HPDE6-E6E7 (cell line): ENCODE measurements at regions not wholly inside any gene's neighbourhood (a gene's known extent, or its start where the extent isn't known, plus 50 kb on each side); places are given as distances from the start of the nearest gene placed in this dataset.
"Not testable (repeated sequence)": the region's sequence is repeated elsewhere in the genome, so short reads cannot be mapped to it uniquely, and the experiment has no call there.

Experiments used
- DNase-seq: peaks from one replicate; pipeline ENCODE4 v3.0.0; 2011; ENCODE audit warnings: missing footprints; ENCODE audit errors: extremely low spot score

DNA sequence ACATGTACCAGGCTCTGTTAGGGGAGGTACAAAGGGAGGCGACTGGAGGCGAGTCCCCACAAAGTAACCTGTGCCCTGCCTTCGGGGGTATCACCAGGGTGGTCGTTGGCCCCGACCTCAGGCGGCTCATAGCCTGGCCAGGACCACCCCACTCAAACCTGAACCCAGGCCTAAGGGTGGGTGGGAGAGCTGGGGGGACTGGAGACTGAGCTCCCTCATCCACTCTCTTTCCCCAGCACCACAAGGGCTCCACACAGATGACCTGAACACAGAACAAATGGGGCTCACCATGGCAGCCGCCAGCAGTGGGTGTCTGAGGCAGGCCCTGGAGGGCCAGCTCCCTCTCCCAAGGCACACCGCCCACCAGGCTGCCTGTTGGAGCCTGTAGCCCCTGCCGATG, 120.6 kb upstream of the TNRC6C start:
- DNase-seq = no peak

DNA sequence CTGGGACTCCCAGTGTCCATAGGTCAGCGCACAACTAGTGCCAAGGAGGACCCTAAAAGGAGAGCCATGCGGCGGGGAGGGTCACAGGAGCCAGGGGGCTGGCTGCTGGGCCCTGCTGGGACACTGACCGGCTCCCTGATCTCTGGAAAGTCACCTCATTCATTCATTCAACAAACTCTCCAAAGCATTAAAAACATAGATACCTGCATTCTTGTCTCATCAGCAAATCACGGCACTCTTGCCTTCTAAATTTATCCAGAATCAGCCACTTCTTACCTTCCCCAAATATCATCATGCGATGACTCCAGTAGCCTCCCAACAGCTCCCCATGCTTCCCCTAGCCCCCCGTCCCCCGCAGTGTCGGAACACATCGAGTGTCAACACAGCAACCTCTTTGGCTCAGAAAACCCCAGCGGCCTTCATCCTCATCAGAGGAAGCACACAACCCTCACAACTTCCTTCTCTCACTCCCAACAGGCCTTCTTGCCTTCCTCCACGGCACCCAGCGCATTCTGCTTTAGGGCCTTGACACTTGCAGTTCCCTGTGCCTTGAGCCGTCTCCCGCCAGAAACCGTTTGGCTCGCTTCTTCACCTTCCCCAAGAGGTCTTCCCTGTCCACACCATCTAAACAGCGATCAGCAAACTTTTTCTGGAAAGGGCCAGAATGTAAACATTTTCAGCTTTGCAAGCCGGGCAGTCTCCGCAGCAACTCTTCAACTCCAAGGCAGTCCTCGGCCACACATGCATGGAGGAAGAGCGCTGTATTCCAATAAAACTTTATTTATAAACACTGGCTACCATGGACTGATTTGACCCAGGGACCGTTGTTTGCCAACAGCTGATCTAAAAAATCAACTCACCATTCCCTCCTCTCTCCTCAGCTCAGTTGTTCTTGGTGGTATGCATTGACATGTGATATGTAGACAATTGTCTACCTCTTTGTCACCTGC, 119.5 kb upstream of the TNRC6C start:
- DNase-seq = no peak

DNA sequence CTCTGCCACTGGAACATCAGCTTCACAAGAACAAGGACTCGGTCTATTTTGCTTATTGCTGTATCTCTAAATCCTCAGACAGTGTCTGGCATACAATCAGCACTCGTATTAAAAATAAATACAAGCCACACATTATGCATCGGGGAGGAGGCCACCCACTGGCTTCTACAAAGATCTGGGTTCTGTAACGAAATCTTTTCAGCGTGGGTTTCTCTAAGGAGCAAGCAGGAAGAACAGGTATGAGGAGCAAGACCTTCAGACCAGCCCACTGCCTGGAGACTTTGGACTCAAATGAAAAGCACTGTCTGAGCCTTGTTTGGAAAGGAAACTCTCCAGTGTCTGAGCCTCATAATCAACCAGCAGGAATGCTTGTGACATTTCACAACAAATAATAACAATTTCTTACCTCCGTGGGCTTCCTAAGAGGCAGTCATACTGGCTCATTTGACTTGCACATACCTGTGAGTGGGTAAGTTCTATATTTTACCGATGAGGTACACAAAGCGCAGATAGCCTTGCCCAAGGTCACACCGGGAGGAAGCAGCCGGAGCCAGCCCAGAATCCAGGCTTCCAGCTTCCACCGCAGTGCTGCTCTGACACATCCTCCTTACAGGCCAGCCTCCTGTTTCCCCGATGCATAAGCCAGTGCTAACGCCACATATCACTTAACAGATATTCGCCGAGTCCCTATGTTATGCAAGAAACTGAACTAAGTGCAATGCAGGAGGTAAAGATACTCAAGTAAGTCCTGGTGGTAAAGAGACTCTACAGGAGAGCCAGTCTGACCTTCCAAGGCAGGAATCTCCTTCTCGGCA, 118.6 kb upstream of the TNRC6C start:
- DNase-seq = no peak

DNA sequence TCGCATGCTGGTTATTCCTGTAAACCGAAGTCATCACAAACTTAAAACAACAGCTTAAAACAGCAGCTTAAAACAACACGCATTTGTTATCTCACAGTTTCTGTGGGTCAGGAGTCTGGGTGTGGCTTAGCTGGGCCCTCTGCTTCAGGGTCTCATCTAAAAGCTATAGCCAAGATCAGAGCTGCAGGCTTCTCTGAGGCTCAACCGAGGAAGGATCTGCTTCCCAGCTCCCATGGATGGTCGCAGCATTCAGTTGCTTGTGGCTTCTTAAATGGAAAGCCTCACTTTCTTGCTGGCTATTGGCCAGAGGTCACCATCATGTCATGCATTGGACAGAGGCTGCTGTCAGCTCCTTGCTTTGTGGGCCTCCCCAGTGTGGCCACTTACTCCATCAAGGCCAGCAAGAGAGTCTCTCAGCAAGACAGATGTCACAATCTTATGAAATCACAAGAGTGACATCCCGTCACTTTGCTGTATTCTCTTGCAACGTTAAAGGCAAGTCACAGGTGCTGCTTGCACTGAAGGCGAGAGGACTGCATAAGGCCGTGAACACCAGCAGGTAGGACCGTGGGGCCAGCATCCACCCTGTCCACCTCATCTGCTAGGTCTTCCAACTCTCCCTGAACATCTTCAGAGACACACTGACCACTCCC, 117.9 kb upstream of the TNRC6C start:
- no peak for DNase-seq

DNA sequence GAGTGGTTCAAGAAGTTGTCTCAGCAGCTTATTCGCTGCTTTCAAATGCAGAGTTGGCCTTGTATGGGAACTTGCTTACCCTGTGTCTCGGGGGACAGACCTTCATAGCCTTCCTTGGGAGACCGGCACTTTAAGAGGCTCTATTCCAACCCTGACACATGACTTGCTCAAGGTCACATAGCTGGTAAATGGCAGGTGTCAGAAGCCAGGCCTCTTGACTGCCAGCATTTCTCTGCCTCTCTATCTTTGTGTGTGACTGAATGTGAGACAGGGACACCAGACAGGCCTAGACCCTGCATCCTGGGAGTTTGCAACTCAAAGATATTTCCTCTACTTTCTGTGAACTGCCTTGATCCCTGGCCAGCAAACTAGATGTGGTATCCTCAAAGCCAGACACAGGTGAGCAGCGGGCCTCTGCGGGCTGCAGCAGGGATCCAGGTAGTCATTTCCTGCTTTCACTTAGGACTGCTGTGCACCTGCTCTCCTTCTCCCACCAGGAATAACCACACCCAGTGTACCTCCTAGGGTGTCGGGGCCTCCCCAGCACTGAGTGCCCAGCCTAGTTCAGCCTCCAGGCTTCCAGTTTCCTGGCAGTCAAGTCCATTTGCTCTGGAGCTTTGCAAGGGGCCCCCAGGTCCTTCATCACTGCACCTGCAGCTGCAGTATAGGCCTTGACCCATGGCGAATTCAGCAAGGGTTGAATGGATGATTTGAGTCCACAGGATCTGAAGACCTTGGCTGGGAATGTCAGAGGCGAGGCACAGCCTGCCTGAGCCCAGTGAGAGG, 116.6 kb upstream of the TNRC6C start:
- no peak for DNase-seq

DNA sequence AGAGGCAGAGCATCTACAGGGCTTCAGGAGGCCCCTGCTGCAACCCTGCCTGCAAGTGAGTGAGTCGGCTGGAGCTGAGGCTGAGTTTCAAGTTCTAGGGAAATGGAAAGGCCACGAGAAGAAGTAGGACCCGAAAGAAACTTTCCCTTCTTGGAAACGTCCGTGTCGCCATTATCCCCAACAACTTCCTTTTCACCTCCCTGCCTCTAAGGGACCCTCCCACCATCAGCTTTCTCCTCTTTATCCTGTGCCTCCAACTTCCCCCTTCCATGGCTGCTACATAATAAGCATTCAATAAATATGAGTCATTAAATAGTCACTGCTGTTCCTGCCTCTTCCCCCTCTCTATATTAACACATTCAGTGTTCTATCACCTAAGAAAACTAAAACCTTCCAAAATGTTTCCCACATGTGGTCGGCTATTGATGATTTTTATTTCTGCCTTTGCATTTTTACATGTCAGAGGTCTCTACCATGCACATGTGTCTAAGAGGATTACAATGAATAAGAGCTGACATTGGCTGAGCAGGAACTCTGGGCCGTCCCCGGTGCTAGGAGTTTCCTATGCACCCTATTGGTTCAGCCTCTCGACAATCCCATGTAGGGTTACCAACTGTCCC, 115.9 kb upstream of the TNRC6C start:
- peak; percentile 25 for DNase-seq

DNA sequence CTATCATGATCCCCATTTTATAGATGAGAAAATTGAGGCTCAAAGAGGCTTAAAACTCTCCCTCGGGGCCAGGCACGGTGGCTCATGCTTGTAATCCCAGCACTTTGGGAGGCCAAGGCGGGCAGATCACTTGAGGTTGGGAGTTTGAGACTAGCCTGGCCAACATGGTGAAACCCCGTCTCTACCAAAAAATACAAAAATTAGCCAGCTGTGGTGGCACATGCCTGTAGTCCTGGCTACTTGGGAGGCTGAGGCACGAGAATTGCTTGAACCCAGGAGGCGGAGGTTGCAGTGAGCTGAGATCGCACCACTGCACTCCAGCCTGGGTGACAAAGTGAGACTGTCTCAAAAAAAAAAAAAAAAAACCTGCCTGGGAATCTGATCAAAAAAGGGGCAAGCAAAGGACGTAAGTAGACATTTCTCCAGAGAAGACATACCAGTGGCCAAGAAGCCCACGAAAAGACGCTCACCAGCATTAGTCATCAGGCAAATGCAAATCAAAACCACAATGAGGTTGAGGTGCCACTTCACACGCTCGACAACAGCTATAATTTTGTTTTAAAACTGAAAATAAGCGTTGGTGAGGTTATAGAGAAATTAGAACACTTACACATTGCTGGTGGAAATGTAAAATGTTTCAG, 115.1 kb upstream of the TNRC6C start:
- not testable (repeated sequence) for DNase-seq

DNA sequence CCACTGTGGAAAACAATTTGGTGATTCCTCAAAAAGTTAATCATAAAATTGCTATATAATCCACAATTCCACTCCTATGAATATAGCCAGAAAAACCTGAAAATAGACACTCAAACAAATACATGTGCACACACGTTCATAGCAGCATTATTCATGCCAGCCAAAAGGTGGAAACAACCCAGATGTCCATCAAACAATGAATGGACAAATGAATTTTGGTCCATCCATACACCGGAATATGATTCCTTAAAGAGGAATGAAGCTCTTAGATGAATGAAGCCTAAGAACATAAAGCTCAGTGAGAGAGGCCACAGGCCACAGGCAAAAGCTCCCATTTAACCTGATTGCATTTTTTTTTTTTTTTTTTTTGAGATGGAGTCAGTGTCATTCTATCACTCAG, 114.6 kb upstream of the TNRC6C start:
- DNase-seq = no peak

DNA sequence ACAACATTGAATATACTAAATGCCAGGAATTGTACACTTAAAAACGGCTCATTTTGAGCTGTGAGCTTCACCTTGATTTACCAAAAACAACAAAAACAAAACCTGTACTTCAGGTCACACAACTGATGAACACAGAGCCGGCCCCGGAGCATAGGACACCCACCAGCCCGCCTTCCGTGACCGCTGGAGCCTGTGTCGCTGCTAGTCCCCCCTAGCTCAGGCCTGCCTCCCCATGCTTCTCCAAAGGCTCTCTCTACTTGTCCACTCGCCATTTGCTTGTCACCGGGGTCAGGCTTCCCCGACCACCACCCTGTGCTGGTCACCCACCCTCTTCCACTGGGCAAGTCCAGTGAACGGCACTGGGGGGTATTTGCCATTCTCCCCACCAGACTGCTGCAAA, 113.8 kb upstream of the TNRC6C start:
- no peak for DNase-seq

DNA sequence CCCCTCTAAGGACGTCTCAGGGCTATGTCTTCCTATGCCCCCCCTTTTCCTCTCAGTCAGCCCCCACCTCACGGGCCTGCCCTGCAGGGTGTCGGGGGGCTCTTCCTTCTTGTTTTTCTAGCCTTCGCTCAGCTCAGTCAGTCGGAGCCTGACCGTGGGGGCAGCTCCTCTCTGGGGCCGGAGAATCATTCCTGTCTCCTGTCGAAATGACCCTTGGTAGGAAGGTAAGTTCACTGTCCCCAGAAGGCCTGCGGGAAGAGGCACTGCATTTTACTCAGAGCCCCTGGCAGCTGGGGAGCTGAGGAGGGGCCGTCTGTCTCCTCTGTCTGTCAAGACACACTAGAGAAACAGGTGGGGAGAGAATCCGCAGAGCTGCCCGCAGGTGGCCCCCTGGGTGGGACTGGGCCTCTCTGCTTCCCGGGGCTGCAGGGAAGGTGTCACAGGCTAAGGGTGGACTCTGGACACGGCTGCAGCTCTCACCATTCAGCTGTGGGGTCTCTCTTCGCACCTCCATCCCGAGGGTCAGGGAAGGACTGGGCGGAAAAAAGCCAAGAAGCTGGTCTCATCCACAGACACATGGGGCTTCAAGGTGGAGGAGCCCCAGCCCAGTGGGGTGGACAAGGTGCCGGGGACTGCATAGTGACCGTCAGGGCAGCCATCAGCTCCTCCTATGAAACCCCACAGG, 112.8 kb upstream of the TNRC6C start:
- DNase-seq = no peak

DNA sequence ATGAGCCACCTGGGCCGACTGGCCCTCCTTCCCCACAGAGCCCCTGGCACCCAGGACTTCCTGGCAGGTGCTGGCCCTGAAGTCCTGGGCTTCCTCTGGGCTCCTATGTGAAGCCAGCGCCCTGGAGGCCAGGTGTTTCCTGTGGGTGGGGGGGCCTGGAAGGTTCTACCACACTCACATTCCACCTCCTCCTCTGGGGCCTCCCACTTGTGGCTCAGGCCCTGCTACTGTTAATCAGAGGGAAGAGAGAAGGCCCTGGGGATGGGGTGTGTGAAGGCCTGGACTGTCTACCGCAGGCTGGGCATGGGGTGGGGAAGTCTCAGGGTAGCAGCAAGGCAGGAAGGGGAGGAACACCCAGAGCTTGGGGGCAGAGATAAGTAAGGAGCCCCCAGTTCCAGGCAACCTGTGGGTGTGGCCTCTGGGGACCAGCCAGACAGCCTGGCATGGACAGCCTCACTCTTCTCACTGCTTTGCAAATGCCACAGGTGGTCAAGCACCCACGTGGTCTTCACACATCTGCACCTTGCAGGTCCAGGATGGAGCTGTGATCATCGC, 111.9 kb upstream of the TNRC6C start:
- DNase-seq = no peak

DNA sequence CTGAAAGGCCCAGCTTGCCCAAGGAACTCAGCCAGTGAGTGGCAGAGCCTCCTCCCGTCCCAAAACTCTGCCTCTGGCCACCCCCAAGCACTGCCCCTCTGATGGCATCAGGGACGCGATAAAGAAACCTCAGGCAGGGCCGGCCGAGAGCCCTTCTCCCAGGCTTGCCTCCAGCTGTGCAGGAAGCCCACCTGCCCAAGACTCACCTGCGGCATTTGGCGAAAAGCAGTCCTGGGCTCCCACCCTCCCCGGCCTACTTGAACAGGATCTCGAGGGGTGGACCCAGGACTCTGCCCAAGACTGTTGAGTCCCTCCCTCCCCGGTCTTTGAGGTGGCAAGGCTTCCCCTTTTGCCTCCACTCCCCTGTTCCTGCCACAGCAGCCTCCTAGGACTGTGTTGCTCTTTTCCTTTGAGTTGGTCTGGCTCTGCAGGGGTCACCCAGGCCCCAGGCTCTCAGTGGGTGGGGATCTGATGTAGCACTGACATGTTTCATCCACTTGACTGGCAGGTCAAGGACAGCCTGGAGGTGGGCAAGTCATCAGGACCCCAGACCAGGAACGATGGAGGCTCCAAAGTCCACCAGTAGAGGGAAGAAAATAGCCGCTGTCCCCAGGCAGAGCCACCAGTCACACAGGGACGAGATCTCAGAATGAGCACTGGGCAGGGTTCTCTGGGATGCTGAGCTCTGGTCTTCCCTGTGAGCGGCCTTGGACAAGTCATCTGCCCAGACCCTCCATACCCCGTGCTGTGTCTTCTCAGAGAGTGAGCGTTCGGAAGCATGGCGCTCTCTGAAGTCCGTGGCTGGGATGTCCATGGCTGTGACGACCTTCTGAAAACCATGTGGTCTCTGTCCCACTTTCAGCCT, 111.0 kb upstream of the TNRC6C start:
- DNase-seq = no peak

DNA sequence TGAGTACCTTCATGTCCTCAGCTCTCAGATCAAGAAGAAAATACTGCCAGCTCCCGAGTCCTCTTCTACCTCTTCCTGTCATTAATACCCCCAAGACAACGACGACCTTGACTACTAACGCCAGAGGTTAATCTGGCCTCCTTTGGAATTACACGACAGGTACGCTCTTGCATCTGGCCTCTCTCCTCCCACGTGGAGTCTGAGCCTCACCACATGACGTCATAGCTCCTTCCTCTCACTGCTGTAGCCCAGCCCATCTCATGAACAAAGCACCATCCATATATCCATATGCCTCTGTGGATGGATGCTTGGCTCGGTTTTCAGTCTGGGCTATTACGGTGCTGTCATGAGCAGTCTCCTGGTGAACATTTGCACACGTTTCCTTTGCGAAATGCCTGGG, 110.2 kb upstream of the TNRC6C start:
- DNase-seq = no peak

DNA sequence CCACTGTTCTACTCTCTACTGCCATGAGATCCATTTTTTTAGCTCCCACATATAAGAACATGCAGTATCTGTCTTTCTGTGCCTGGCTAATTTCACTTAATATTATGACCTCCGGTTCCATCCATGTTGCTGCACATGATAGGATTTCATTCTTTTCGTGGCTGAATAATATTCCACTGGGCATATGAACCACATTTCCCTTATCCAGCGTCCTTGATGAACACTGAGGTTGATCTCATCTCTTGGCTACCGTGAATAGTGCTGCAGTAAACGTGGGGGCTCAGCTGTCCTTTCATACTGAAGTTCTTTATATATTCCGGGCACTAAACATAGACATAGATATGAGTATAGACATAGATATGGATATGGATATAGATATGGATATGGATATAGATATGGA, 109.3 kb upstream of the TNRC6C start:
- no peak for DNase-seq

DNA sequence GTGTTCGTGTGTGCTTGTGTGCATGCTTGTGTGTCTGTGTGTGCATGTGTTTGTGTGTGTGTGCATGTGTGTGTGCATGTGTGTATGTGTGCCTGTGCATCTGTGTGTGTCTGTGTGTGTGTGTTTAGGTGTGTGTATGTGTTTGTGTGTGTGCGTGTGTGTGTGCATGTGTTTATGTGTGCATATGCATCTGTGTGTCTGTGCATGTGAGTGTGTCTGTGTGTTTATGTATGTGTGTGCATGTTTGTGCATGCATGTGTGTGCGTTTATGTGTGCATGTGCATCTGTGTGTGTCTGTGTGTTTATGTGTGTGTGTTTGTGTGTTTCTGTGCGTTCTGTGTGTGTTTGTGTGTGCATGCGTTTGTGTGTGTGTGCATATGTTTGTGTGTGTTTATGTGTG, 106.6 kb upstream of the TNRC6C start:
- no peak for DNase-seq

DNA sequence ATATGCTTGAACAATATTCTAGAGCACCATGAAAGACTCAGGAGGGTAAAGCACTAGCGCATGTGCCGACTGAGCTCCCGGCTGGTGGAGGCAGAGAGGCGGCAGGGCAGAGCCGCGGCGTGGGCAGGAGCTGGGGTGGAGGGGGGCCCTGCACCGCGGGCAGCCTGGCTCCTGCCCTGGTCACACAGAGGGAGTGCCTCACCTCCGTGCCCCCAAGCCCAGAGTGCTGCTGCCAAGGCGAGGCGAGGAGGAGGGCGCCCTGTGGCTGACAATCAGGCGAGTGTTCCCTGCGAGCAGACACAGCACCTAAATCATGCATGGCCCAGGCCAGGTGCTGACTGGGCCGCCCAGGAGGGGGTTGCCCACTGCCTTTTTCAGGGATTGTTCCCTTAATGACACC, 105.8 kb upstream of the TNRC6C start:
- no peak for DNase-seq

DNA sequence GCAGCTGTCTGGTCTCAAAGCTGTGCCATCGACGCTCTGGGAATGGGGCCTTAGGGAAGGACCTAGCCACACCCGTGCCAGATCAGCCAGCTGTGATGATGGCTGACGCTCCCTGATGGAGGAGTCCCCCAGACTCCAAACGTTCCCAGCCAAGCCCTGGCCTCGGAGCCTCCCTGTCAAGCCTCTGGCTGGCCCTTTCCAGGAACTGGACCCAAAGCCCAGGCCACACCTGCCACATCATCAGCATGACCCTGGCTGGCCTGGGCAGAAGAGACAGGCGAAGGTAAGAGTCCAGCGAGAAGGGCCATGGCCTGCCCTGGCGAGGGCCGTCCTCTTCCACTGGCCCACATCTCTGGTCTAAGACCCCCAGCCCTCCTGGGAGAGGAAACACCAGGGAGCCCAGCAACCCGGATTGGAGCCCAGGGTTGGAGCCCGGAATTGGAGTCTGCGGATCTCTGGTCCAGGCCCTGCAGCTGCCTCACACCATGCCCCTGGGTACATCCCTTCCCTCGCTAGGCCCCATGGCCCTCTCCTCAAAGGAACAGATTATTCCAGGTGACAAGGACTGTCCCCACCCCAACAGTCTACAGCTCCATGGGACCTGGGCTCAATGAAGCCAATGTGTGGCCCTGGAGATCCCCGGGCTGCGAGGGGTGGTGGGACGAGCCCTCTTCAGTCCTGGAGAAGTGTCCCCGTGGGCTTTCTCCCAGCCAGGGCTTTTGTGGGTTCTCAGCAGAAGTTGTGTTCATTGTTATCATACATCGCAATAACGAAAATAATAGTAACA, 105.1 kb upstream of the TNRC6C start:
- no peak for DNase-seq
